ENCODE measurements at regions not wholly inside any gene's neighbourhood (a gene's known extent, or its start where the extent isn't known, plus 50 kb on each side); places are given as distances from the start of the nearest gene placed in this dataset.

DNA sequence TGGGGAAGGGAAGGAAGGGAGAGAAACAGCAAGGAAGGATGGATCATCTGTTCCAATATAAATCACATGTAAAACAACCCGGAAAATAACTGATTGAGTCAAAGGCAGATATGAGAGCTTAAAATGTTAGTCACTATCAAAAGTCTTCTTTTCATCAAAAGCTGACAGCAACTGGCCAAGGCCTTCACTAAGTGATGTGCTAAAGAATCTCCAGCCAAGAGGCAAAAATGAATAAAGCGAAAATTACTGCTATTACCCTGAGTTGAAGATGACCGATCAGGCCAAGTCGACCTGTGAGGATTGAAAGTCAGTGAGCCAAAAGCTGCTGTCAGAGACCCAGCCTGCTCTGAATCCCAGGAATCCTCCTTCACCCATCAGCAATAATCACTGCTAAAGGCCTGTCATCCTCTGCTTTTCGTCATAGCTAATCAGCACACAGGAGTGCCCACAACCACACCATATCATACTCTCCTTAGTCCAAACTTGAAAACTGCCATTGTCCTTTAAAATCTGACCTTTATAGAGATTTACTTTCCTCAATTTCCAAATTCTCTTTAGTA lies 736.9 kb downstream of the TLE1 start:
- Histone ChIP-seq H3K4me1 (ENCODE audit: control insufficient read depth, insufficient read depth, low read length) (no peaks in the 10 kb centered on the region), H3K27ac (ENCODE audit: low read length) (no peak overlapping the region), H3K36me3 (ENCODE audit: control insufficient read depth, insufficient read depth, low read length) (no peaks in the 10 kb centered on the region), H3K4me3 (ENCODE audit: low read depth in 2 of 2, low read length in 2 of 2) (no peak overlapping the region), H3K27me3 (ENCODE audit: control insufficient read depth, insufficient read depth, low read length) (no peaks in the 10 kb centered on the region), H3K9me3 (ENCODE audit: control insufficient read depth, insufficient read depth, low read depth, low read length) (no peaks in the 10 kb centered on the region)
- in situ Hi-C loops (cut with HindIII; ENCODE audit: low pct_unique_long_range_greater_than_20kb, low sequenced_read_pairs) (no loop called here), intact Hi-C loops (cut with micrococcal nuclease; ENCODE audit: unreplicated experiment) (no loop called here)
- ChIA-PET CTCF (no interaction called here), POLR2A (no interaction called here)
- no TSS peak for BruUV-seq (replicated peaks)
- no peak for DNase-seq (ENCODE audit: low read depth, low spot score)
- ATAC-seq: no peak
- TF ChIP-seq TCF7L2 (IDR thresholded peaks at IDR 0.05; ENCODE audit: low read depth, low read length) (no peak), SIN3A (IDR thresholded peaks at IDR 0.05; ENCODE audit: borderline replicate concordance, insufficient read depth, low read depth, low read length) (no peak), POLR2AphosphoS5 (IDR thresholded peaks at IDR 0.05; ENCODE audit: low read depth, low read length) (no peak)
- TF ChIP-seq, protein P1, sequence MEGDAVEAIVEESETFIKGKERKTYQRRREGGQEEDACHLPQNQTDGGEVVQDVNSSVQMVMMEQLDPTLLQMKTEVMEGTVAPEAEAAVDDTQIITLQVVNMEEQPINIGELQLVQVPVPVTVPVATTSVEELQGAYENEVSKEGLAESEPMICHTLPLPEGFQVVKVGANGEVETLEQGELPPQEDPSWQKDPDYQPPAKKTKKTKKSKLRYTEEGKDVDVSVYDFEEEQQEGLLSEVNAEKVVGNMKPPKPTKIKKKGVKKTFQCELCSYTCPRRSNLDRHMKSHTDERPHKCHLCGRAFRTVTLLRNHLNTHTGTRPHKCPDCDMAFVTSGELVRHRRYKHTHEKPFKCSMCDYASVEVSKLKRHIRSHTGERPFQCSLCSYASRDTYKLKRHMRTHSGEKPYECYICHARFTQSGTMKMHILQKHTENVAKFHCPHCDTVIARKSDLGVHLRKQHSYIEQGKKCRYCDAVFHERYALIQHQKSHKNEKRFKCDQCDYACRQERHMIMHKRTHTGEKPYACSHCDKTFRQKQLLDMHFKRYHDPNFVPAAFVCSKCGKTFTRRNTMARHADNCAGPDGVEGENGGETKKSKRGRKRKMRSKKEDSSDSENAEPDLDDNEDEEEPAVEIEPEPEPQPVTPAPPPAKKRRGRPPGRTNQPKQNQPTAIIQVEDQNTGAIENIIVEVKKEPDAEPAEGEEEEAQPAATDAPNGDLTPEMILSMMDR (IDR thresholded peaks at IDR 0.05): no peak
- TF ChIP-seq, protein P2, sequence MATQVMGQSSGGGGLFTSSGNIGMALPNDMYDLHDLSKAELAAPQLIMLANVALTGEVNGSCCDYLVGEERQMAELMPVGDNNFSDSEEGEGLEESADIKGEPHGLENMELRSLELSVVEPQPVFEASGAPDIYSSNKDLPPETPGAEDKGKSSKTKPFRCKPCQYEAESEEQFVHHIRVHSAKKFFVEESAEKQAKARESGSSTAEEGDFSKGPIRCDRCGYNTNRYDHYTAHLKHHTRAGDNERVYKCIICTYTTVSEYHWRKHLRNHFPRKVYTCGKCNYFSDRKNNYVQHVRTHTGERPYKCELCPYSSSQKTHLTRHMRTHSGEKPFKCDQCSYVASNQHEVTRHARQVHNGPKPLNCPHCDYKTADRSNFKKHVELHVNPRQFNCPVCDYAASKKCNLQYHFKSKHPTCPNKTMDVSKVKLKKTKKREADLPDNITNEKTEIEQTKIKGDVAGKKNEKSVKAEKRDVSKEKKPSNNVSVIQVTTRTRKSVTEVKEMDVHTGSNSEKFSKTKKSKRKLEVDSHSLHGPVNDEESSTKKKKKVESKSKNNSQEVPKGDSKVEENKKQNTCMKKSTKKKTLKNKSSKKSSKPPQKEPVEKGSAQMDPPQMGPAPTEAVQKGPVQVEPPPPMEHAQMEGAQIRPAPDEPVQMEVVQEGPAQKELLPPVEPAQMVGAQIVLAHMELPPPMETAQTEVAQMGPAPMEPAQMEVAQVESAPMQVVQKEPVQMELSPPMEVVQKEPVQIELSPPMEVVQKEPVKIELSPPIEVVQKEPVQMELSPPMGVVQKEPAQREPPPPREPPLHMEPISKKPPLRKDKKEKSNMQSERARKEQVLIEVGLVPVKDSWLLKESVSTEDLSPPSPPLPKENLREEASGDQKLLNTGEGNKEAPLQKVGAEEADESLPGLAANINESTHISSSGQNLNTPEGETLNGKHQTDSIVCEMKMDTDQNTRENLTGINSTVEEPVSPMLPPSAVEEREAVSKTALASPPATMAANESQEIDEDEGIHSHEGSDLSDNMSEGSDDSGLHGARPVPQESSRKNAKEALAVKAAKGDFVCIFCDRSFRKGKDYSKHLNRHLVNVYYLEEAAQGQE (IDR thresholded peaks at IDR 0.05; ENCODE audit: insufficient read depth in 1 of 2, low read depth in 2 of 2, low read length in 1 of 2): no peak

DNA sequence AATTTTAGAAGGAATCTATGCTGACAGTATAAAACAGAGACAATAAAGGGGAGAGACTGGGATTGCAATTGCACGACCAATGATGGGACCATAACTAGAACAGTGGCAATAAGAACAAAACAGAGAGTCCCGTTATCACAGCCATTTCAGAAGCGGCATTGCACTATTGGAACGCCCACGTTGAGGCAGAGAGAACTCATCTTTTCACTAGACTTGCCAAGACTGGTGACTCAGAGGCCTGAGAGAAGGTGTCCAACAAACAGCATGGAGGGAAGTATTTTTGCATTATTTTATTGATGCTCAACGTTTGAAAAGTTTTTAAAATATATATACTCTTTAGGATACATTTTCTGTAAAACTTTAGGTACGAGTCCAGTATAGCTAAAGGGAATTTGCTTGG lies 737.7 kb downstream of the TLE1 start:
- DNase-seq (ENCODE audit: low read depth, low spot score): no peak
- no peak for ATAC-seq
- POLR2A ChIA-PET: no interaction called here
- in situ Hi-C loops (cut with HindIII; ENCODE audit: low pct_unique_long_range_greater_than_20kb, low sequenced_read_pairs) (no loop called here), intact Hi-C loops (cut with micrococcal nuclease; ENCODE audit: unreplicated experiment) (no loop called here)
- no TSS peak for BruUV-seq (replicated peaks)
- H3K4me3 ChIP-seq (ENCODE audit: low read depth in 2 of 2, low read length in 2 of 2): no peak overlapping the region
- CTCF ChIA-PET: no interaction called here
- no peaks in the 10 kb centered on the region for H3K27me3 ChIP-seq (ENCODE audit: control insufficient read depth, insufficient read depth, low read length)
- H3K36me3 ChIP-seq (ENCODE audit: control insufficient read depth, insufficient read depth, low read length): no peaks in the 10 kb centered on the region
- H3K4me1 ChIP-seq (ENCODE audit: control insufficient read depth, insufficient read depth, low read length): no peaks in the 10 kb centered on the region
- H3K9me3 ChIP-seq (ENCODE audit: control insufficient read depth, insufficient read depth, low read depth, low read length): no peaks in the 10 kb centered on the region
- H3K27ac ChIP-seq (ENCODE audit: low read length): no peak overlapping the region
- TF ChIP-seq, protein P2 (IDR thresholded peaks at IDR 0.05; ENCODE audit: insufficient read depth in 1 of 2, low read depth in 2 of 2, low read length in 1 of 2): no peak
- TF ChIP-seq POLR2AphosphoS5 (IDR thresholded peaks at IDR 0.05; ENCODE audit: low read depth, low read length): no peak
- no peak for TF ChIP-seq TCF7L2 (IDR thresholded peaks at IDR 0.05; ENCODE audit: low read depth, low read length)
- TF ChIP-seq SIN3A (IDR thresholded peaks at IDR 0.05; ENCODE audit: borderline replicate concordance, insufficient read depth, low read depth, low read length): no peak
- TF ChIP-seq, protein P1 (IDR thresholded peaks at IDR 0.05): no peak

All from Panc1 (cell line).